Sigmoid colon (tissue), 4 donors: ENCODE measurements at regions not wholly inside any gene's neighbourhood (a gene's known extent, or its start where the extent isn't known, plus 50 kb on each side); places are given as distances from the start of the nearest gene placed in this dataset.

Source experiments
- CTCF ChIP-seq, 4 experiments: fragments of 450-650 bp in 3 of 4; fragments of 200-600 bp in 1 of 4; IDR thresholded peaks; one replicate each; pipeline ENCODE4 v1.5.1; 2016 to 2019; ENCODE audit warnings: antibody characterized with exemption in 4 of 4, mild to moderate bottlenecking in 3 of 4, moderate library complexity in 2 of 4
- EP300 ChIP-seq, 4 donors: sonication (generic); formaldehyde crosslinking; IDR thresholded peaks; one replicate each; pipeline ENCODE4 v1.6.1; 2017; ENCODE audit warnings: antibody characterized with exemption in 4 of 4

- TF ChIP-seq EP300 (IDR thresholded peaks at IDR 0.05) (no peak), CTCF (IDR thresholded peaks at IDR 0.05) (no peak)
Observed at GRCh38 chr10:78342827-78343653, 309.4 kb downstream of the RPS24 start.
